ENCODE measurements at regions not wholly inside any gene's neighbourhood (a gene's known extent, or its start where the extent isn't known, plus 50 kb on each side); places are given as distances from the start of the nearest gene placed in this dataset.

DNA sequence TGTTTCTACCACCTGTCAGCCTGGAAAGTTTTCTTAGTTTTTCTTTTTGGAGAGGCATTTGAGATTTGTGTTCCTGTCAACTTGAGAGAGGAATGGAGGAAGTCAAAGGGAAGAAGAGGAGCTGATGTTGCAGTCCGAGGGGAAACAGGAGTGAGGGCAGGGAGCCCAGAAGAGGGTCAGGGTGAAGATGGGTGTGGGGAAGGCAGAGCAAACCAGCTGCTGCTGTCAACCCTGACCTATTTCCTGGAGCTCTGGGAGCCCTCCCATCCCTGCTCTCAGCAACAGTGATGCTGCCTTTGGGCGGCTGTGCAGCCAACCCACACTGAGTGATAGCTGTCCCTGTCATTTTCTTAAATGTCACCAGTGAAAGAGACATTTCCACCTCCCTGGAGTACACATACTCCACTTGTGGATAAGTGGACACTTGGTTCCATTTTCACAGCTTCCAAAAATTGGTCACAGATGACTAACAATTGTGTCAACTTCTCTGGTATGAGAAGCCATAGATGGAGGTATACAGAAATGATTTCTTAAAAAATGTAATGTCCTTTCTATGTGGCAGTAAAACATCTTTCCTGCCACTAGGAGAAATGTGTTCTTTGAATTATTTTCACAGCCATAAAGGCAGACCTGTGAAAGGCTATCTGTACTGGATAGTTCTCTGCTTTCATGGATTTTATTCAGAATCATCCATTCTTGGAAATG lies 556.3 kb upstream of the TBL1XR1 start:
- TF ChIP-seq, protein P1, sequence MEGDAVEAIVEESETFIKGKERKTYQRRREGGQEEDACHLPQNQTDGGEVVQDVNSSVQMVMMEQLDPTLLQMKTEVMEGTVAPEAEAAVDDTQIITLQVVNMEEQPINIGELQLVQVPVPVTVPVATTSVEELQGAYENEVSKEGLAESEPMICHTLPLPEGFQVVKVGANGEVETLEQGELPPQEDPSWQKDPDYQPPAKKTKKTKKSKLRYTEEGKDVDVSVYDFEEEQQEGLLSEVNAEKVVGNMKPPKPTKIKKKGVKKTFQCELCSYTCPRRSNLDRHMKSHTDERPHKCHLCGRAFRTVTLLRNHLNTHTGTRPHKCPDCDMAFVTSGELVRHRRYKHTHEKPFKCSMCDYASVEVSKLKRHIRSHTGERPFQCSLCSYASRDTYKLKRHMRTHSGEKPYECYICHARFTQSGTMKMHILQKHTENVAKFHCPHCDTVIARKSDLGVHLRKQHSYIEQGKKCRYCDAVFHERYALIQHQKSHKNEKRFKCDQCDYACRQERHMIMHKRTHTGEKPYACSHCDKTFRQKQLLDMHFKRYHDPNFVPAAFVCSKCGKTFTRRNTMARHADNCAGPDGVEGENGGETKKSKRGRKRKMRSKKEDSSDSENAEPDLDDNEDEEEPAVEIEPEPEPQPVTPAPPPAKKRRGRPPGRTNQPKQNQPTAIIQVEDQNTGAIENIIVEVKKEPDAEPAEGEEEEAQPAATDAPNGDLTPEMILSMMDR (conservative IDR thresholded peaks at IDR 0.05; ENCODE audit: low read depth, low read length) = no peak
- TF ChIP-seq EZH2 (IDR thresholded peaks at IDR 0.05; ENCODE audit: borderline replicate concordance, low read depth, low read length, poor library complexity, severe bottlenecking) = no peak

All from A673 (cell line).